ENCODE measurements at regions not wholly inside any gene's neighbourhood (a gene's known extent, or its start where the extent isn't known, plus 50 kb on each side); places are given as distances from the start of the nearest gene placed in this dataset.

DNA sequence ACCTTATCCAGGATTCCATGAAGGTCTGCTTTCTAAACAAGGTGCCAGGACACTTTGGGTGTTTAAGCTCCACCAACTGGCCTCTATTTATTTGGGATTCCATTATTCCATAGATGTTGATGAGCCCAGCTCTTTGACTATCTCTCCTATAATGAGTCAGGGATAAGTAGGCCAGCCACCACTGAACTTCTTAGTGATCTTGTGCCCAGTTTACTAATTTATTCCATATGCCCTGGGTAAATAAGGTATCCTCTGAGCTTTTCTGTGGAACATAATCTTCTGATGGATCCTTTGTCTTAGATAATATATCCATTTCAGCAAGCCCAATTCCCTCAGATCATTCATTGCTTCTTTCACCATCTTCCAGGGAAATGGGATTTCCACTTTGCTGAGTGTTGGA lies 535.0 kb downstream of the FOXG1 start:
- no peak for DNase-seq

DNA sequence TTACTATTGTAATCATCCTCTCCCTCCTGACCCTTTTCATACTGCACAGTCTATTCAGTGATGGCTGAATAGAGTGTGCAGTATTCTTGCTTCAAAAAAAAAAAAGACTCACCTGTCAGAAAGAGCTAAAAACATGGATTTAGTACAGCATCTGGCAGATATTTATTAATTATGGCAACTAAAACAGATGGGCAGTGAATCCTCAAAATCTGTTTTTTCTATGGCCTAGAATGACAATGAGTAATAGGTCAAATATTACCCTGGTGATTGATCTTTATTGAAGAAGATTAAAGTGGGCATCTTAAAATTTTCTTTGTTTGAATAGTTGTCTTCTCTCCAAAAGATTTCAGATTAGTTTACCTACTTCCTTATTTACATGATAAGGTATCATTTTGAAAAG lies 543.6 kb downstream of the FOXG1 start:
- DNase-seq = no peak

DNA sequence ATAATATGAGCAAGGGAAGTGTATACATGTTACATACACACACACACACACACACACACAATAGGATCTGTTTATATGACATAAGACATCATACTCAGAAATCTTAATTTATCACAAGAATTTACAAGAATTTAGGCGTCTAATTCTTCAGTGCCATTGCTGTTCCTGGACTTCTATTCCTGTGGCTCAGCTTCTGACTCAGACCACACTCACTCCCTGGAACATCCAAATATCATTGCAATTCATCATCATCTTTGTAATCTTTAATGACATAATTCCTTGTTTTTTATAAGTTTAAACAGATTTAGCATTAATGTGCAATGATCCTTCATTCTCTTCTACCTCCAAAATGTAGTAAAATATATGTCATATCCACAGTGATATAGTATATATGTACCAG lies 544.2 kb downstream of the FOXG1 start:
- DNase-seq = no peak

DNA sequence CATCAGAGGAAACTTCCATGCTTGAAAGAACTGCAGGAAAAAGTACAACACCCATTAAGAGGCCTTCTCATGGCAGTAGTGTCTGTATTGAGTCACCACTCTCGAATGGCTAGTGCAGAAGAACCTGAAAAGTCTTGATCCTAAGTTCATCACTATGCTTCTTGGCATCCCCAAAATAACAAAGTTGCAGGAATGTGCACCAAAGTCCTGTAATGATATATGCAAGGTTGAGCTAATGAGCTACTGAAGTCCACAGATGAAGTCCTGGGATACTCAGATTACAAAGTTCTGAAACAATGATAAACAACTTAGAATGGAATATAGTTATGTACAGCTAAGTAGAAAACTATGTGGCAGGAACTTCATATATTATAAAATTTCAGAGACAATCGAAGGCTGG lies 545.4 kb downstream of the FOXG1 start:
- DNase-seq = no peak

DNA sequence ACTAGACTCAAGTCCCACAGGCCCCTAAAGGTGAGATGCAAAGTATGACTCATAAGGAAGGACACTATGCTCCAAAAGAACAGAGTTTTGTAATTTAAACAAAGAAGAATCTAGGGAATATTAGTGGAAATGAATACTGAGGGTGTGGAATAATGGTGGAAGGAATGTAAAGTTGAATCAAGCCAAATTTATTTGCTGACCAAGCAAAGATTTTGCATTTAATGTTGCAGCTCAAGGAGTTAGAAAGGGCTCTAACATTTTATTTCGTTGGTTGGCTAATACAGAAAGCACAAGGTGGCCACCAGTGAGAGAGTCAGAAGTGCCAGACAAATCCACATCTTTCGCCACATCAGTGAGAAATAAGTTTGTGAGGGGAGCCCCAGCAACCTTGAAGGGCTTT lies 550.3 kb downstream of the FOXG1 start:
- no peak for DNase-seq

DNA sequence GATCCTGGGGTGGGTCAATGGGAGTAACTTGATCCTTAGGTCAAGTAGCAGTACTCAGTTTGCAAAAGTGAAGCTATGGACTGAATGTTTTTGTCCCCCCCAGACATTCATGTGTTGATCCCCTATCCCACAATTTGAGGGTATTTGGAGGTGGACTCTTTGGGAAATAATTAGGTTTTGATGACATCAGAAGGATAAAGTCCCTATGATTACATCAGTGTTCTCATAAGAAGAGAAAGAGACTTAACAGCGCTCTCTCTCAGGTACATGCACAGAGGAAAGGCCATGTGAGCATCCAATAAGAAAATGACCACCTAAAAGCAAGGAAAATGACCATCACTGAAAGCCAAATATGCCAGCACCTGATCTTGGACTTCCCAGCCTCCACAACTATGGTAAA lies 550.8 kb downstream of the FOXG1 start:
- no peak for DNase-seq

DNA sequence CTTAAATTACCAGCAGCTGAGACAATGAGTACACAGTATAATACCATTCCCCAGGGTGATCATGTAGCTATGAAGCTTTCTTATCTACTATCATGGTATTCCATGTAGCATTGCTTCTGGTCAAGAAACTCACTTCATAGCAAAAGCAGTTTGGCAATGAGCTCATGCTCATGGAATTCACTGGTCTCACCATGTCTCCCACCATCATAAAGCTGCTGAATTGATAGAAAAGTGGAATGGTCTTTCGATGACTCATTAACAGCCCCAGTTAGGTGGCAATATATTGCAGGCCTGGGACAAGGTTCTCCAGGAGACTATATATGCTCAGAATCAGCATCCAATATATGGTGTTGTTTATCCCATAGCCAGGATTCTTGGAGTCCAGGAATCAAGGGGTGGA lies 553.7 kb downstream of the FOXG1 start:
- no peak for DNase-seq

DNA sequence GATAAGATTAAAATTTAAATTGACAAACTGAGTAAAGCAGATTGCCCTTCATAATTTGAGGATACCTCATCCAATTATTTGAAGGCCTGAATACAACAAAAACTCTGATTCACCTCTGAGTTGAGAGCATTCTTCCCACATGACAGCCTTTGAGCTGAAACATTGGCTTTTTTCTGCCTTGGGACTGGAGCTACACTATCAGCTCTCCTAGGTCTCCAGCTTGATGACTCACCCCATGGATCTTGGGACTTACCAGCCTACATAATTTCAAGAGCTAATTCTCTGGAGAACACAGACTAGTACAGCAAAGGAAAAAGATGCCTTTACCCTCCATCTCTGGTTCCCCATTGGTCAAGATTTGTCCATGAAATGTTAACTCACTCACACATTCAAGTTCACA lies 555.1 kb downstream of the FOXG1 start:
- no peak for DNase-seq

DNA sequence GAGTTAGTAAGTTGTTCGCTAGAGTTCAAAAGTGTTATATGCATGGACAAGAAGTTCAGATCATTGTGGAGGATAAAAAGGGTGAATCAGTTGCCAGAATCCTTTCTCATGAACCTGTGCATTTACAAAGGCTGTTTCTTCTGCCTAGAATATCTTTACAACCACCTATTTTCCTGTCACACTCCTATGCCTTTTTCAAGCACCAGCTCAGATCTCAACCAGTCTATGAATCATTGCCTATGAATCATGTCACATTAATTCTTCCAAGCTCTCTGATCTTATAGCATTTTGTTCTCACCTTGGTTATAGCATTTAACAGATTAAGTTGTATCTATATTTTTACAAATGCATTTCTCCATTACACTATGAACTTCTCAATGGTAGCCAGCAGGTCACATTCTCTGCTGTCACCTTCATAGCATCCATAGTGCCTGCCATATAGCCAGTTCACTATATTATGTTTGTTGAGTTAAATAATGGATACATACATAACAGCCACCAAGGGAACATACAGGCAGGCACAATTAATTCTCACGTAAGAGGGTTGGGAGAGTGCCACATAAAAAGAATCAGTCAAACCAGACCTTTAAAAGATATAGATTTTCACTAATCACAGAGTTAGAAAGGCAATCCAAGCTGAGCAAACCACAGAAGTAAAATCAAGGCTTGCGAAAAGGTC lies 573.0 kb downstream of the FOXG1 start:
- no peak for DNase-seq

DNA sequence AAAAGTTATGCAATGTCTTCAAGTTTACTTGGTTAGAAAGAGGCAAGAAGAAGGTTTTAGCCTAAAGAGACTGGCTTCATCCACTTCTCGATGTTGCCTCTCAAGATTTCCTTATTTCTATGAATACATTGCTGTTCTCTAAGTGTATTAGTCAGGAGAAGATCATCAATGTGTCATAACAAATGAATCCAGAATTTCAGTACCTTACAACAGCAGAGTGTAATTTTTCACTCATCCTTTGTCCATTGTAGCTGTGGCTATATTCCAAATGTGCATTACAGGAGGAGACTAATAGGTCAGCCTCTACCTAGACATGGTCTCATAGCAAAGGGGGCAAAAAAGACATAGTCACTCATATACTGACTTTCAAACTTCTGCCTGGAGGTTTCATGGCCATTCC lies 579.1 kb downstream of the PRKD1 start:
- no peak for DNase-seq

DNA sequence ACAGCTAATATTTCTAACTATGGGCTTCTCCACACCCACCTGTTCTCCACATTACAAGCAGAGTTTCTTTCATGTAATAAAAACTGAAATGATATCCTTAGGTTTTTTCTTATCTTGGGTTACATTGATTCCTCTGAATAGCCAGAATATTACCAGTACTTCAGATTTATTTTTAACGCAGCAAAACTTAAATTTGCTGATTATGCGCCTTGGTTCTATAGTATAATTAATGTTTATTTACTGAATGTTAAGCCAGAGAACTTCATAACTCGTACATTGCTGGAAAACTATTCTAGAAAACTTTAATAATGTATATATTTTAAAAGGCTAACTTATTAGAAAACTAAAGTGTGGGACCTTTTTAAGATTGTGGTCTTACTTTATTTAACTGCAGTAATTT lies 577.2 kb downstream of the PRKD1 start:
- no peak for DNase-seq

DNA sequence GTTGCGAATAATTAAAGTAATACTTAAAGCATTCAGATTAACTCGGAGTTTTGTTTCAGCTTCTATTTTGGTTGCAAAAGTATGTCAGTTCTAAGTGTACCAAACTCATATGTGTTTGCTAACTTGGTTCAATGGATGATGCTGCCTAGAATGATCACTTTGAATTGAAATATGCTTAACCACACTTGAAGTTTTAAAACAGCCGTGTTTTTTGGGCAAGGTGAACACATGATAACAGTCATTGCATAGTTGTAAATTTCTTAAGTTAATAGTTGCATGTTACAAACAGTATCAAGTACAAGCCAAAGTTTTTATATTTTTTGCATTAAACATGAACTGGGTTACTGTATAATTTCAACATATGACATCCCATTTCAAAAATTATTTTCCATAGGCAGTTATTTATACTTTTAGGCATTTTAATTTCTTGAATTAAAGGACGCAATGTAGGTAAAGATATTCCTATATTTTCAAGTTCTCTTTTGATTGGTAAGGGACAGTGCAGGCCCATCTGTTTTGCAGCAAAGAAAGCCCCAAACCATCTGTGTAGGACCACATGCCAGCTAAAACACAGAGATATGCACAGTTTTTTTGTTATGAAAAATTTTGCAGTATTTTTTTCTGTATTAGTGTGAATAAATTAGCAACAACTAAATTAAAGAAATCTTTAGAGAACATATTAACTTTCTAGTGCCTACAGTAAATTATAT lies 575.5 kb downstream of the PRKD1 start:
- DNase-seq = no peak

DNA sequence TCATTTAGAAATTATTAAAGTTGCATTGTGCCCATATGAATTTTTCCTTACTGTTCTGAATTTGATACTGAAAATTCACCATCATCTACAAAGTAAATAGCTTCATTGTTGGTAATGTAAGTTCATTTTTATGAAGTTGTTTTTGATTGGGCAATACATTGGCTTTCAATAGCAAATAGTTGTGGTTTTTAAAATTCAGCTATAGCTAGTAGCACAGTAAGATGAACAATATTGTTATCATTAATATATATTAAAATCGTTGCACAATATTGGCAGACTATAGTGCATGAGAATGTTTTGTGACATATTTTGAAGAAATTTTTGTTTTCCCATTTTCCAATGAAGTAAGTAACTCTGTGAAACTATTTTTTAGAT lies 575.0 kb downstream of the PRKD1 start:
- no peak for DNase-seq

DNA sequence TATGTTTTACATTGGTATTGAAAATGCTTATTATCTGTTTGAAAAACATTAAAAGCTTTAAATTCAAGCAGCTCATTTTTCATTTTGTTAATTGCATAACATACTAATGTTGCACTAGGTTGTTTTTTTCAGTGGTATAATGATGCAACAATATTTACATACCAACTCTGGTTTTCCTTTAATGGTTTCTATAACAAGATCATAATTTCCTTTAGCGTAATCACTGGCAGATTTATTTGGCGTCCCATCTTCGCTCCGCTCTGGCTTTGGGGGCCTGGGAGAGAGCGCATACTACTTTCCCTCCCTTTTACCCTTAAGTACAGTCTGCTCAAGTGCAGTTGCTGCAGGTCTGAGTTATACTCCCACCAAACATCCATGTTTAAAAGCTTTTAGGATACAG lies 574.1 kb downstream of the PRKD1 start:
- DNase-seq = no peak

DNA sequence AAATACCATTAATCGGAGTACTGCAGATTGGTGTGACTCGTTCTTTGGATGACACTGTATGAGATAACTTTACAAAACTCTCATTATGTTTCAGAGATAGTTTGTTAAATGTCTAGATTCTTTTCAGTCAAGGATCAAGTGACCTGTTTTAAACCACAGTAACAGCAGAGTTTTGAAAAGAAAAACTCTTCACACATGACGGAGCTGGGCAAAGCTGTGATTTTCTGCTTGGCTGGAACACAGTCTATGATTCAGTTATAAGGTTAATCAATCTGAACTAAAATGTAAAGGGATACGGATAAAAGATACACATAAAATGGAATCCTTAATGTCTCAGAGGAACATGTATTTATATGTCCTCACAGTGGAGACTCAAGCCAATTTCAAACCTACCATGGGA lies 573.2 kb downstream of the PRKD1 start:
- no peak for DNase-seq

DNA sequence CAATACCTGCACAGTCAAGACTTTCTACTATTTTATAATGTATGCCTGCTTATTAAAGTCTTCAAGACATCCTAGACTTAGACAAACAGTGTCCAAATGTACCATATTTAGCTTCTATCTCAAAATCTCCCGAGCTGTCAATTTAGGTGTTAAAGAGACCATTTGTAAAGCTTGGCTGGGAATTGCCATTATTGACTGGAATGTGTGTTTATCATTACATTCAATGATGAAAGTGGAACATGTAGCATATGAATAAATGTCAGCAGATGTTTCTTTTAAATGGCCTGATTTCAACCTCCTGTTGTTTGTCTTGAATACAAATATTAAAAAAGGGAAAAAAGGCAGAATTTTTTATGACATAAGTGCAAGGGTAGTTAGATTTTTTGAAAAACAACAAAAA lies 572.3 kb downstream of the PRKD1 start:
- no peak for DNase-seq

DNA sequence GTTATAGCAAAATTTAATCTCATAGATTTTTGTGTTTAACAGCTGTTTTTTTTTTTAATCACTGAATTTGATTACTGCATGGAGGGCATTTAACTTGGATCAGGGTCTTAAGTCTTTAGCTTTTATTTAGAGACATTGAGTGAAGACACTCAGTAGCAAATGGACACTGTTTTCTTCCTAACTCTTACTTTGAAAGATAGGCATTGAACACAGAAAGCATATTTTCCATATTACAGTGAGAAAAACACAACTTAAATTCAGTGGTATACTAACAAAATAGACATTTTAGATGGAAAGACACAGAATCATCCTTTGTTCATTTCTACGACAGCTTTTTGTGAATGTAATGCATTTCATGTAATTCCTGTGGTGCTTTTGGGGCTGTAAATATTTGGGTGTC lies 571.8 kb downstream of the PRKD1 start:
- DNase-seq = no peak

DNA sequence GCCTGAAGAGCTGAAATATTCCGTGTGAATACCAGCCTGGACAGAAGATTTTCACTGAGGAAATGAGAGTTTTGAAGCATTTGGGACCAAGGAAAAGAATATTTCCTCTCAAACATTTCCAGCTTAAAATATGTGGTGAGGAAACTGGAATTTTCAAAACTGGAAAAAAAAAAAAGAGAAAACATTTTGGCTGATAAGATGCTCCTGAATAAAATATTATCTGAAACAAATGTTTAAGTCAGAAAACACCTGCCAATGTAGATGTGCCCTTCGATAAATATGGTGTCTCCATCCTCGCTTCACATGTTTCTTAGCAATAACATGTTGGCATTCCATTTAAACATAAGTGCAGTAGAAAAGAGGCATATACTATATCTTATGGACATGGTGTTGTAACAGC lies 567.0 kb downstream of the PRKD1 start:
- DNase-seq = no peak

DNA sequence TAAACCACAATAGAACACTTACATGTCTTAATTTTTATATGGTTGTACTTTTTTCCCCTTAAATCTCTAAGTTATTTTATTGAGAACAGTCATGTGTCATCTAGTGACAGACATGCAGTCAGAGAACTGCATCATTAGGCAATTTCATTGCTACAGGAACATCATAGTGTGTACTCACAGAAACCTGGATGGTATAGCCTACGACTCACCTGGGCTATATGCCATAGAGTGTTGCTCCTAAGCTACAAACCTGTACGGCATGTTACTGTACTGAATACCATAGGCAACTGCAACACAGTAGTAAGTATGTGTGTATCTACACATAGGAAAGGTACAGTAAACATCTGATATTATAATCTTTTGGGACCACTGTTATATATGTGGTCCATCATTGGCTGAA lies 557.6 kb downstream of the PRKD1 start:
- no peak for DNase-seq

DNA sequence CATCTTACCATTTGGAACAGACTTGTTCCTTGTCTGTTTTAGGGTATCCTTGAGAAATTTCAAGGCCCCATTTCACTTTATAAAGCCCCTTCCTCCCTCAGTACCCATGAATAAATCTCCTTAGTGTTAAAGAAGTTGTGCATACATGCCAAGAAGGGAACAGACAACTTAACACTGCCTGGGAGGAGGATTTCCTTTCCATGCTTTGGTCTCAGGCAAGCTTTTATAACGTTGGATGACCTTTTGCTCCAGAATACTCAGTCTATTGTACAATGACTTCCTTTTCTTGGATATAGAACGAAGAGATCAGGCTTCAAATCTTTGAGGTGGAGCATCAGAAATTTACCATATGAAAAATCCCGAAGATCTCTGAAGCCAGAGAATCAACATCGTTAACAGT lies 551.4 kb downstream of the PRKD1 start:
- no peak for DNase-seq

DNA sequence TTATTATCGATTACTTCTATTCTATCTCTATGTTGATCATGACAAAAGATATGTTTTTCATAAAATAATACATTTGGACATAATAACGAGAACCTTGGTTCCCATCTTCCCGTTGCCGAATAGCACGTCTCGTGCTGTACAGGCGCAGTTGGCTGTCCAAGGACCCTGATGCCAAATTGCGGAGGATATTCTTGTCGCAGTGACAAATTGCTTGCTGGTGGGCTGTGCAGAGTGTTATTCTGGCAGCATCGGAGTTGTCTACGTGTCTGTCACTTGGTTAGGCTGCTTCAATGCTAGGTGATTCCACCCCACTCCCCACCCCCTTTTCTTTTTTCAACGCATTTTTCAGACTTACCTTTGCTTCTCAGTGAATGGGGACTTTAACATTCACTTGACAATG lies 546.8 kb downstream of the PRKD1 start:
- DNase-seq = no peak

DNA sequence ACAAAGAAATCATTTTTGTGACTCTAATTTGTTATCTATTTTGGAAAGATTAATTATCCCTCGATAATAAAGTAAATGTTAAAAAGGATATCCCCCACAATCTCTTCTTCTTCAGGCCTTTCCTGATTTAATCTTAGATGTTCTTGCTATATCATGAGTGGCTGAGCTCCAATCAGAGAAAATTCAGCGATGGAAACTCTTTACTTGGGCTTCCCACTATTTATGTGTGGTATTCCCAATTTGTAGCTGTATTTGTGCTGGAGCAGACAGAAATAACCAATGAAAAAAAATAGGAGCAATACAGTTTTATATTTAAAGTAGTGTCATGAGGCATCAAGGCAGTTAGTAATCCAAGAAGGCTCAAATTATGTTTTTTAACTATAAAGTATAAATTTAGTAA lies 539.1 kb downstream of the PRKD1 start:
- DNase-seq = no peak

DNA sequence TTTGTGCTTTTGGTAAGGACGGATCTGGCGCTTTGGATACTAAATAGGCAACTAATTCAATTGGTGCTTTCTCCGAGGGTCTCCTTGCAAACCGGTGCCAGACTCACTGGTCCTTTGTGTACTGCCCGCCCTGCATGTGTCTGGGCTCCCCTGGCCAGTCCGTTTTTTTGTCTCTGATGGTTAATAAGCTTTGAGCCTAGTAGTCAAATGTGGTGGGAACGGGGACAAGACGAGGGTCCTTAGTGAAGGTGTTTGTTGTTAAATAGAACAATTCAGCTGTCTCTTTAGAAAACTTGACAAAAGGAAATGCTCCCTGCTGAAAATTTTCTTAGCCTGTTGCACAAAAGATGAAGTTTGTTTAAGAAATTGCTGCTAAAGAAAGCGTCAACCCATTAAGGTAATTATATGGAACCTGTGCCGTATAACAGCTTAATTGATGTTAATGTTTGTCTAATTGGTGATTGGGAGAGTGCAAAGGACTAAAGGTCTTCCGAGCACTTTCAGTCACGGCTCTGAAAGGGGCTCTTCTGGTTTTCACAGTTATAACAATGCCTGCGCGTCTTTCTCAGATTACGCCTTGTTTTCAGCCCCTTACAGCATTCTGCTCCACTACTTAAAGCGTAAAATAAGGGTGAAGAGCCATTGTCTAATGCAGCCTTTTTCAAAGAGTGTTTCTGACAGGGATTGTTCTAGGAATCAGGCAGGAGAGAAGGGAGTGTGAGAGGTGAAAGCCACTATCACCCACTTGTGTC lies 537.4 kb downstream of the PRKD1 start:
- DNase-seq = peak; percentile 76

DNA sequence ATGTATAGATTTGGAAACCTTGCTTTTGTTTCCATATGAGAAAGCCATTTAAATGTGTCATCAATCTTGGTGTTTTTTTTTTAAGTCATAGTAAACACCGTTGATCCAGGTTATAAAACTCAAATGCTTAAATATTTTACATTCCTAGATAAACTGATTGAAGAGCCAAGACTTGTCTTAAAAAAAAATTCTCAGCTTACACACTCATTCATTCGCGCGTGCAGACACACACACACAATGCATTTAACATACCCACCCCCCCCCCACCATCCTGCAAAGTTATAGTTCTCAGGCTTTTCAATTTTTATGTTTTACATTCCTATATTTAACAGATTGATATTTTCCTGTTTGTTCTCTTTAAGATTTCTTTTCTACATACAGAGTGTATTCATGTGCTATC lies 536.4 kb downstream of the PRKD1 start:
- no peak for DNase-seq

DNA sequence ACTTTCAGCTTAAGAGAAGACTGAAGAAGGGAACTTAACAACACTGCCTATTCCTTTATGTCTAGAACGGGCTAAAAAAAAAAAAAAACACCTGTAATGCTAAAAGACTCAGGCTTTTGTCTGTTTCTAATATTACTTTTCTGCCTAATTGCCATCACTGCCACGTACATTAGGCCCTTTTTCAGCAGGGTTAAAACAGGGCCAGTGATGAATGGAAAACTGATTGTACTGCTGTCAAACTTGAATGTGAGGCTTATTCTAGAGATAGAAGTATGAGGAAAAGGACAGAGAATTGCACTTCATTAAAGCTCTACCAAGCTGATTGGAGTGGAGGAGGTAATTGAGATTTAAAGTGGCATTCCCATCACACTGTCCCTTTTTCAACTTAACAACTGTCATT lies 535.8 kb downstream of the PRKD1 start:
- DNase-seq = no peak
